Suppressor macrophage treated with lipopolysaccharide for 4 hours (primary cell): ENCODE measurements at regions not wholly inside any gene's neighbourhood (a gene's known extent, or its start where the extent isn't known, plus 50 kb on each side); places are given as distances from the start of the nearest gene placed in this dataset.
"Not testable (repeated sequence)": the region's sequence is repeated elsewhere in the genome, so short reads cannot be mapped to it uniquely, and the experiment has no call there.

Source experiments
- DNase-seq: peaks from one replicate; pipeline ENCODE4 v3.0.0-alpha.2; 2020

GRCh38 chrY:8151561-8151960 is 1185.7 kb upstream of the TSPY4 start:
- no peak for DNase-seq

GRCh38 chrY:8128578-8128977 is 1208.7 kb upstream of the TSPY4 start:
- no peak for DNase-seq

GRCh38 chrY:8125907-8126571 is 1211.2 kb upstream of the TSPY4 start:
- DNase-seq = no peak

GRCh38 chrY:8121825-8122224 is 1210.3 kb upstream of the AMELY start:
- DNase-seq = no peak

- DNase-seq = no peak
These were observed 1182.9 kb upstream of the AMELY start for GRCh38 chrY:8094429-8094828.

GRCh38 chrY:8092926-8093325 is 1181.4 kb upstream of the AMELY start:
- no peak for DNase-seq

GRCh38 chrY:8085925-8086324 is 1174.4 kb upstream of the AMELY start:
- no peak for DNase-seq

- no peak for DNase-seq
These were observed 1172.6 kb upstream of the AMELY start for GRCh38 chrY:8084192-8084591.

- no peak for DNase-seq
These were observed 1169.6 kb upstream of the AMELY start for GRCh38 chrY:8081151-8081550.

GRCh38 chrY:8065220-8065619 is 1153.7 kb upstream of the AMELY start:
- DNase-seq = no peak

- DNase-seq = no peak
These were observed 1152.9 kb upstream of the AMELY start for GRCh38 chrY:8064500-8064899.

GRCh38 chrY:8063973-8064372 is 1152.4 kb upstream of the AMELY start:
- DNase-seq = no peak

- no peak for DNase-seq
These were observed 1147.1 kb upstream of the AMELY start for GRCh38 chrY:8058613-8059012.

GRCh38 chrY:8051340-8051739 is 1139.8 kb upstream of the AMELY start:
- DNase-seq = no peak

- no peak for DNase-seq
These were observed 1129.7 kb upstream of the AMELY start for GRCh38 chrY:8041238-8041637.

- no peak for DNase-seq
These were observed 1125.0 kb upstream of the AMELY start for GRCh38 chrY:8036563-8036962.

GRCh38 chrY:8035653-8036052 is 1124.1 kb upstream of the AMELY start:
- DNase-seq = no peak

GRCh38 chrY:8034673-8035072 is 1123.1 kb upstream of the AMELY start:
- DNase-seq = no peak

GRCh38 chrY:8033200-8033599 is 1121.6 kb upstream of the AMELY start:
- DNase-seq = no peak

- DNase-seq = no peak
These were observed 1109.0 kb upstream of the AMELY start for GRCh38 chrY:8020540-8020939.

GRCh38 chrY:8011515-8011914 is 1100.0 kb upstream of the AMELY start:
- no peak for DNase-seq

GRCh38 chrY:8004196-8004595 is 1092.6 kb upstream of the AMELY start:
- peak; percentile 25 for DNase-seq

GRCh38 chrY:7996726-7997125 is 1085.2 kb upstream of the AMELY start:
- DNase-seq = no peak

GRCh38 chrY:7994781-7995180 is 1083.2 kb upstream of the AMELY start:
- not testable (repeated sequence) for DNase-seq

GRCh38 chrY:7979770-7980169 is 1068.2 kb upstream of the AMELY start:
- no peak for DNase-seq

GRCh38 chrY:7977301-7977700 is 1065.7 kb upstream of the AMELY start:
- DNase-seq = no peak
